NOMO-1 treated with dmso at 0.1 percent for 144 hours (cell line): ENCODE measurements at regions not wholly inside any gene's neighbourhood (a gene's known extent, or its start where the extent isn't known, plus 50 kb on each side); places are given as distances from the start of the nearest gene placed in this dataset.

Source experiments
- DNase-seq: peaks from one replicate; lab custom pipeline; 2025; ENCODE audit not compliant: unreplicated experiment; lab: John Stamatoyannopoulos, UW

GRCh38 chr14:85959063-85959462, 429.1 kb downstream of the FLRT2 start:
- no peak for DNase-seq

GRCh38 chr14:85958069-85958468, 428.1 kb downstream of the FLRT2 start:
- DNase-seq = no peak

GRCh38 chr14:85953265-85953664, 423.3 kb downstream of the FLRT2 start:
- DNase-seq = no peak

- no peak for DNase-seq
These were observed 418.2 kb downstream of the FLRT2 start for GRCh38 chr14:85948153-85948552.

- no peak for DNase-seq
These were observed 417.7 kb downstream of the FLRT2 start for GRCh38 chr14:85947461-85948139.

GRCh38 chr14:85943192-85943591, 413.2 kb downstream of the FLRT2 start:
- no peak for DNase-seq

- DNase-seq = no peak
These were observed 404.9 kb downstream of the FLRT2 start for GRCh38 chr14:85934886-85935254.

- DNase-seq = peak; percentile 6
These were observed 404.4 kb downstream of the FLRT2 start for GRCh38 chr14:85934123-85934885.

GRCh38 chr14:85921241-85921640, 391.3 kb downstream of the FLRT2 start:
- DNase-seq = no peak

- no peak for DNase-seq
These were observed 387.8 kb downstream of the FLRT2 start for GRCh38 chr14:85917716-85918115.

- DNase-seq = no peak
These were observed 385.8 kb downstream of the FLRT2 start for GRCh38 chr14:85915711-85916110.

- DNase-seq = no peak
These were observed 382.2 kb downstream of the FLRT2 start for GRCh38 chr14:85912141-85912540.

GRCh38 chr14:85911044-85911443, 381.1 kb downstream of the FLRT2 start:
- DNase-seq = no peak

- no peak for DNase-seq
These were observed 379.6 kb downstream of the FLRT2 start for GRCh38 chr14:85909581-85909980.

- no peak for DNase-seq
These were observed 377.6 kb downstream of the FLRT2 start for GRCh38 chr14:85907536-85907935.

GRCh38 chr14:85897808-85898207, 367.9 kb downstream of the FLRT2 start:
- DNase-seq = no peak

GRCh38 chr14:85895603-85896002, 365.7 kb downstream of the FLRT2 start:
- no peak for DNase-seq

- DNase-seq = no peak
These were observed 362.3 kb downstream of the FLRT2 start for GRCh38 chr14:85892251-85892650.

- DNase-seq = no peak
These were observed 354.0 kb downstream of the FLRT2 start for GRCh38 chr14:85883966-85884365.

GRCh38 chr14:85883101-85883500, 353.2 kb downstream of the FLRT2 start:
- DNase-seq = no peak

GRCh38 chr14:85881935-85882334, 352.0 kb downstream of the FLRT2 start:
- DNase-seq = no peak

- DNase-seq = no peak
These were observed 348.9 kb downstream of the FLRT2 start for GRCh38 chr14:85878874-85879273.

- no peak for DNase-seq
These were observed 343.1 kb downstream of the FLRT2 start for GRCh38 chr14:85873006-85873405.
